EL (cell line): ENCODE measurements at regions not wholly inside any gene's neighbourhood (a gene's known extent, or its start where the extent isn't known, plus 50 kb on each side); places are given as distances from the start of the nearest gene placed in this dataset.
A peak's percentile ranks its signal among the peaks of the same experiment; 100 is the strongest.

Source experiments
- DNase-seq: peaks from one replicate; pipeline ENCODE4 v3.0.0-alpha.2; 2016

GRCh38 chr14:49218436-49219092 lies 367.6 kb downstream of the RPS29 start:
- no peak for DNase-seq

- no peak for DNase-seq
These were observed 373.5 kb downstream of the RPS29 start for GRCh38 chr14:49212721-49213120.

GRCh38 chr14:49209416-49209815 lies 376.8 kb downstream of the RPS29 start:
- DNase-seq = no peak

- DNase-seq = no peak
These were observed 379.4 kb downstream of the RPS29 start for GRCh38 chr14:49206828-49207227.

GRCh38 chr14:49203676-49204075 lies 382.5 kb downstream of the RPS29 start:
- DNase-seq = no peak

- no peak for DNase-seq
These were observed 387.0 kb downstream of the RPS29 start for GRCh38 chr14:49199159-49199558.

GRCh38 chr14:49196327-49196726 lies 389.9 kb downstream of the RPS29 start:
- DNase-seq = no peak

- DNase-seq = no peak
These were observed 392.1 kb downstream of the RPS29 start for GRCh38 chr14:49194067-49194466.

GRCh38 chr14:49193332-49194065 lies 392.7 kb downstream of the RPS29 start:
- DNase-seq = no peak

- no peak for DNase-seq
These were observed 394.8 kb downstream of the RPS29 start for GRCh38 chr14:49191380-49191779.

- no peak for DNase-seq
These were observed 396.8 kb downstream of the RPS29 start for GRCh38 chr14:49189375-49189774.

- no peak for DNase-seq
These were observed 398.4 kb downstream of the RPS29 start for GRCh38 chr14:49187799-49188198.

GRCh38 chr14:49173765-49174373 lies 412.3 kb downstream of the RPS29 start:
- DNase-seq = peak; percentile 41

- DNase-seq = no peak
These were observed 422.1 kb downstream of the RPS29 start for GRCh38 chr14:49164074-49164473.

GRCh38 chr14:49160983-49161382 lies 425.2 kb downstream of the RPS29 start:
- DNase-seq = no peak

- no peak for DNase-seq
These were observed 427.1 kb downstream of the RPS29 start for GRCh38 chr14:49159081-49159480.

GRCh38 chr14:49139593-49139992 lies 446.6 kb downstream of the RPS29 start:
- no peak for DNase-seq

- no peak for DNase-seq
These were observed 451.2 kb downstream of the RPS29 start for GRCh38 chr14:49134940-49135339.

- DNase-seq = no peak
These were observed 464.9 kb downstream of the RPS29 start for GRCh38 chr14:49121246-49121645.

GRCh38 chr14:49114161-49114893 lies 471.9 kb downstream of the RPS29 start:
- no peak for DNase-seq

- DNase-seq = no peak
These were observed 479.2 kb downstream of the RPS29 start for GRCh38 chr14:49106741-49107667.

- no peak for DNase-seq
These were observed 480.2 kb downstream of the RPS29 start for GRCh38 chr14:49105956-49106355.
